DOHH2 (cell line): ENCODE measurements at regions not wholly inside any gene's neighbourhood (a gene's known extent, or its start where the extent isn't known, plus 50 kb on each side); places are given as distances from the start of the nearest gene placed in this dataset.

Experiments
- H3F3A ChIP-seq: fragments of 200-600 bp; sonication (generic), shearing (Covaris generic); 2 replicates; pipeline ENCODE4 v1.6.0; 2016; ENCODE audit warnings: antibody characterized with exemption, mild to moderate bottlenecking; ENCODE audit not compliant: control insufficient read depth, insufficient read depth
- H3K27ac ChIP-seq: fragments of 200-600 bp; sonication (generic); 2 replicates; pipeline ENCODE4 v1.5.1; 2014; ENCODE audit warnings: low read depth, mild to moderate bottlenecking, low read length, moderate library complexity
- H3K27me3 ChIP-seq: fragments of 200-600 bp; sonication (generic); 2 replicates; pipeline ENCODE4 v1.6.1; 2014; ENCODE audit warnings: mild to moderate bottlenecking, low read length, mixed read lengths; ENCODE audit not compliant: control insufficient read depth
- H3K36me3 ChIP-seq: fragments of 200-600 bp; sonication (generic); 2 replicates; pipeline ENCODE4 v1.6.1; 2014; ENCODE audit warnings: mild to moderate bottlenecking, low read length, moderate library complexity, mixed read lengths; ENCODE audit not compliant: control insufficient read depth
- H3K4me1 ChIP-seq: fragments of 200-600 bp; sonication (generic); 2 replicates; pipeline ENCODE4 v1.6.1; 2014; ENCODE audit warnings: mild to moderate bottlenecking, low read length, mixed read lengths; ENCODE audit not compliant: control insufficient read depth
- H3K4me2 ChIP-seq: fragments of 200-600 bp; sonication (generic); 2 replicates; pipeline ENCODE4 v1.6.0; 2014; ENCODE audit warnings: mild to moderate bottlenecking, low read length, moderate library complexity
- H3K4me3 ChIP-seq: fragments of 200-600 bp; sonication (generic); 2 replicates; pipeline ENCODE4 v1.5.1; 2014; ENCODE audit warnings: mild to moderate bottlenecking, low read length, mixed read lengths
- H3K79me2 ChIP-seq: fragments of 200-600 bp; sonication (generic); 2 replicates; pipeline ENCODE4 v1.6.1; 2014; ENCODE audit warnings: mild to moderate bottlenecking, low read length, mixed read lengths; ENCODE audit not compliant: control insufficient read depth
- H3K9me2 ChIP-seq: fragments of 200-600 bp; sonication (generic); replicated peaks from 2 replicates; pipeline ENCODE4 v1.6.1; 2014; ENCODE audit warnings: mild to moderate bottlenecking, low read length, mixed read lengths; ENCODE audit not compliant: control insufficient read depth
- H3K9me3 ChIP-seq: fragments of 200-600 bp; sonication (generic); 2 replicates; pipeline ENCODE4 v1.6.1; 2014; ENCODE audit warnings: antibody characterized with exemption, low read length, mixed read lengths; ENCODE audit not compliant: control insufficient read depth, insufficient read depth
- H4K20me1 ChIP-seq: fragments of 200-600 bp; sonication (generic); 2 replicates; pipeline ENCODE4 v1.6.0; 2014; ENCODE audit warnings: low read depth, mild to moderate bottlenecking, antibody characterized with exemption, low read length, moderate library complexity; ENCODE audit not compliant: control insufficient read depth, insufficient read depth
- EZH2phosphoT487 ChIP-seq: fragments of 200-600 bp; sonication (generic); IDR thresholded peaks from 2 replicates; pipeline ENCODE4 v1.6.1; 2017; ENCODE audit warnings: borderline replicate concordance, mild to moderate bottlenecking, antibody characterized with exemption, low read length, moderate library complexity, mixed read lengths
- TF ChIP-seq, protein P1 (sequence below): fragments of 200-600 bp; sonication (generic); IDR thresholded peaks from one replicate; pipeline ENCODE4 v1.5.1; 2014; ENCODE audit warnings: antibody characterized with exemption, mild to moderate bottlenecking, low read depth, low read length; ENCODE audit not compliant: poor library complexity, severe bottlenecking

DNA sequence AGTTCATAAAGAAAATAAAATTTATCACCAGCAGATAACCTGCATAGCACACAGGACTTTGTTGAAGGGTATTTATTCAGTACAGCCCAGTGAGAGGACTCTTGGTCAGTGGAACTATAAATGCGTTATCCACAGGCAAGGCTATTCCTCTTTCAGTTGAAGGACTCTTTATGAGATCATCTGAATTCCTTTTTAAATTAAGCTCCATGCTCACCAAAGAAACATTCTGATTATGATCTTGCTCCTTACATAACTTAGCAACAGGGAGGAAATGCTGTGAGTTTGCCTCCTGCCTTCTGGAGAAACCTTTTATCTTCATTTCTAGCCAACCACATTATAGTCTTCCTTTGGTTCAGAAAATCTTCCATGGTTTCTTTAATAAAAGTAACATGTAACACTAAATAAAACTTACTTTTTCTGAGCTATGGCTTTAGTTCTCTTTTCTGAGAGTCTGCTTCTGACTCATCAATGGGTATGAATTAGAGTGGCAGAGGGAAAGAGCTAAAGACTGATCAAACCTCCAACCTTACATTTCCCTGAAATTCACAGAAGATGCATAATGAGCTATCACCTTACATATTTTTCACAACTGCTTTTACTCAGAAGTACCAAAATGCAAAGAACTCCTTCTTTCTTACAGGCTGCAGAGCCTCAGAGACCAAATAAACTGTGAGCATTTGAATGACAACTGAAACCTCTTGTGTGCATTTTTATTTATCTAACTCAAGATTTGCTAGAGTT lies 267.2 kb downstream of the ADGRG6 start:
- H3K27me3 ChIP-seq, result peaks cover 11% of the 10 kb centered on the region
- no peaks in the 10 kb centered on the region for H3K4me1 ChIP-seq
- TF ChIP-seq EZH2phosphoT487, result no peak
- TF ChIP-seq, protein P1, sequence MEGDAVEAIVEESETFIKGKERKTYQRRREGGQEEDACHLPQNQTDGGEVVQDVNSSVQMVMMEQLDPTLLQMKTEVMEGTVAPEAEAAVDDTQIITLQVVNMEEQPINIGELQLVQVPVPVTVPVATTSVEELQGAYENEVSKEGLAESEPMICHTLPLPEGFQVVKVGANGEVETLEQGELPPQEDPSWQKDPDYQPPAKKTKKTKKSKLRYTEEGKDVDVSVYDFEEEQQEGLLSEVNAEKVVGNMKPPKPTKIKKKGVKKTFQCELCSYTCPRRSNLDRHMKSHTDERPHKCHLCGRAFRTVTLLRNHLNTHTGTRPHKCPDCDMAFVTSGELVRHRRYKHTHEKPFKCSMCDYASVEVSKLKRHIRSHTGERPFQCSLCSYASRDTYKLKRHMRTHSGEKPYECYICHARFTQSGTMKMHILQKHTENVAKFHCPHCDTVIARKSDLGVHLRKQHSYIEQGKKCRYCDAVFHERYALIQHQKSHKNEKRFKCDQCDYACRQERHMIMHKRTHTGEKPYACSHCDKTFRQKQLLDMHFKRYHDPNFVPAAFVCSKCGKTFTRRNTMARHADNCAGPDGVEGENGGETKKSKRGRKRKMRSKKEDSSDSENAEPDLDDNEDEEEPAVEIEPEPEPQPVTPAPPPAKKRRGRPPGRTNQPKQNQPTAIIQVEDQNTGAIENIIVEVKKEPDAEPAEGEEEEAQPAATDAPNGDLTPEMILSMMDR, result no peak
- H3F3A ChIP-seq, result no peaks in the 10 kb centered on the region
- no peak overlapping the region for H3K4me2 ChIP-seq
- no peaks in the 10 kb centered on the region for H3K9me2 ChIP-seq
- no peaks in the 10 kb centered on the region for H3K79me2 ChIP-seq
- no peaks in the 10 kb centered on the region for H3K9me3 ChIP-seq
- no peak overlapping the region for H3K27ac ChIP-seq
- no peaks in the 10 kb centered on the region for H3K36me3 ChIP-seq
- H3K4me3 ChIP-seq, result no peak overlapping the region
- no peaks in the 10 kb centered on the region for H4K20me1 ChIP-seq

DNA sequence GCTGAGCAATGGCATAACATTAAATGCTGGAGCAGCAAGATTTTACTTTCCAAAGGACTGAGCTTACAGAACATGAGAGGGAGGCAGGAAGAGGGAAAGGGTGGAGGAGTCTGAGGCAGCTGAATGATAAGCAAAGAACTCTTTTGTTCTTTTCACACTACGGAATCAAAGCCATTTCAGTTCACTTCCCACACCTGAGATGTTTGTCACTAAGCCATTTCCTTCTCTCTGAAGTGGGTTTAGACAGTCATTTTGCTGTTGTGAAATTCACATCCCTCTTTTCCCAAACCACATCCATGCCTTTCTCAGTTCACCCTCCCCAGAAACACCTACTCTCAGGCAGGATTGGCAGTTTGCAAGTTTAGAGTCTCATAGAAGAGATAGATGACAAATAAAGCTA lies 267.9 kb downstream of the ADGRG6 start:
- no peaks in the 10 kb centered on the region for H3K79me2 ChIP-seq
- H3K27ac ChIP-seq, result no peak overlapping the region
- H3K9me2 ChIP-seq, result no peaks in the 10 kb centered on the region
- H3K9me3 ChIP-seq, result no peaks in the 10 kb centered on the region
- no peaks in the 10 kb centered on the region for H4K20me1 ChIP-seq
- no peak overlapping the region for H3K4me2 ChIP-seq
- no peaks in the 10 kb centered on the region for H3K36me3 ChIP-seq
- TF ChIP-seq, protein P1, result no peak
- TF ChIP-seq EZH2phosphoT487, result no peak
- H3K4me1 ChIP-seq, result no peaks in the 10 kb centered on the region
- H3K27me3 ChIP-seq, result peaks cover 11% of the 10 kb centered on the region
- no peaks in the 10 kb centered on the region for H3F3A ChIP-seq
- H3K4me3 ChIP-seq, result no peak overlapping the region

DNA sequence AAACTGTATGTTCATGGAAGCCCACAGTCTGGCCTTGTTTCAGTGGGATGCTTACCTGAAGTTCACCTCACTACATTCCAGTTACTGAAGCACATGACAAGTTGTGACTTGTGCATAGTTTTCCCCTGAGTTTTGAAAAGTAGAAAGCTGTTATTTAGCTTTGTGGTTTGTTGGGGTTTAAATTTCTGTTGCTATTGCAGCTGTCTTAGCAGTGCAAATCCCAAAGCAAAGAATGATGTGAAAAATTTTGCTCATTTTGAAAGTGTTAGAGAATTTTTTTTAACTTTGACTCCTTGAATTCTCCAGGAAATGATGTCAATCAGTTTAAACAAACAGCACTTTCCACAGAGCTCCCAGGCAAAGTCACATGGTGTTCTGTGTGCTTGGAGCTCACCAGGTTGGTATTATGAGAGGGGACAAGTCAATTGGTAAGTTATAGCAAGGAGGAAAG lies 268.4 kb downstream of the ADGRG6 start:
- H3K9me3 ChIP-seq, result no peaks in the 10 kb centered on the region
- H4K20me1 ChIP-seq, result no peaks in the 10 kb centered on the region
- no peaks in the 10 kb centered on the region for H3K9me2 ChIP-seq
- no peak overlapping the region for H3K4me2 ChIP-seq
- no peak overlapping the region for H3K4me3 ChIP-seq
- no peak for TF ChIP-seq EZH2phosphoT487
- TF ChIP-seq, protein P1, result no peak
- peaks cover 11% of the 10 kb centered on the region for H3K27me3 ChIP-seq
- H3F3A ChIP-seq, result no peaks in the 10 kb centered on the region
- no peak overlapping the region for H3K27ac ChIP-seq
- no peaks in the 10 kb centered on the region for H3K79me2 ChIP-seq
- H3K36me3 ChIP-seq, result no peaks in the 10 kb centered on the region
- H3K4me1 ChIP-seq, result no peaks in the 10 kb centered on the region
